Breast epithelium (tissue), 3 donors: ENCODE measurements at regions not wholly inside any gene's neighbourhood (a gene's known extent, or its start where the extent isn't known, plus 50 kb on each side); places are given as distances from the start of the nearest gene placed in this dataset.

Experiments
- POLR2A ChIP-seq: fragments of 450-650 bp; IDR thresholded peaks from one replicate; pipeline ENCODE4 v1.6.1; 2016; ENCODE audit warnings: antibody characterized with exemption, mild to moderate bottlenecking, moderate library complexity
- POLR2AphosphoS5 ChIP-seq, 3 donors: sonication (generic); formaldehyde crosslinking; IDR thresholded peaks; one replicate each; pipeline ENCODE4 v1.6.1; 2017; ENCODE audit warnings: antibody characterized with exemption in 3 of 3
- TF ChIP-seq, protein P1 (sequence below), 3 donors: fragments of 450-650 bp; IDR thresholded peaks; one replicate each; pipeline ENCODE4 v1.5.1; 2016 to 2017; ENCODE audit warnings: antibody characterized with exemption in 3 of 3, mild to moderate bottlenecking in 3 of 3, moderate library complexity in 3 of 3

DNA sequence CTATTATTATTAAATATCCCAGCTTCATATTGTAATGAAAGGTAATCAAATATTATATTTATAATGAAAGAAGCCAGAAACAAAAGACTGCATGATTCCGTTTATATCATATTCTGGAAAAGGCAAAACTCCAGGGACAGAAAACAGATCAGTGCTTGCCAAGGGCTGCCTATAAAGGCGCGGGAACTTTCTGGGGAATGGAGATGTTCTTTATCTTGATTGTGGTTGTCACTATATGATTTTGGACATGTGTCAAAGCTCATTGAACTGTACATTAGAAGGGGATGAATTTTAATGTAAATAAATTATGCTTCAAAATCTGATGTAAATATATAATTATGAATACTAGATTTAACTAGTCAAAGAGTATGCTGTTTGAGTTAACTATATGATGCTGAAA, 115.4 kb upstream of the KRAS start:
- TF ChIP-seq POLR2AphosphoS5 (IDR thresholded peaks at IDR 0.05) (no peak), POLR2A (no peak)
- TF ChIP-seq, protein P1, sequence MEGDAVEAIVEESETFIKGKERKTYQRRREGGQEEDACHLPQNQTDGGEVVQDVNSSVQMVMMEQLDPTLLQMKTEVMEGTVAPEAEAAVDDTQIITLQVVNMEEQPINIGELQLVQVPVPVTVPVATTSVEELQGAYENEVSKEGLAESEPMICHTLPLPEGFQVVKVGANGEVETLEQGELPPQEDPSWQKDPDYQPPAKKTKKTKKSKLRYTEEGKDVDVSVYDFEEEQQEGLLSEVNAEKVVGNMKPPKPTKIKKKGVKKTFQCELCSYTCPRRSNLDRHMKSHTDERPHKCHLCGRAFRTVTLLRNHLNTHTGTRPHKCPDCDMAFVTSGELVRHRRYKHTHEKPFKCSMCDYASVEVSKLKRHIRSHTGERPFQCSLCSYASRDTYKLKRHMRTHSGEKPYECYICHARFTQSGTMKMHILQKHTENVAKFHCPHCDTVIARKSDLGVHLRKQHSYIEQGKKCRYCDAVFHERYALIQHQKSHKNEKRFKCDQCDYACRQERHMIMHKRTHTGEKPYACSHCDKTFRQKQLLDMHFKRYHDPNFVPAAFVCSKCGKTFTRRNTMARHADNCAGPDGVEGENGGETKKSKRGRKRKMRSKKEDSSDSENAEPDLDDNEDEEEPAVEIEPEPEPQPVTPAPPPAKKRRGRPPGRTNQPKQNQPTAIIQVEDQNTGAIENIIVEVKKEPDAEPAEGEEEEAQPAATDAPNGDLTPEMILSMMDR (IDR thresholded peaks at IDR 0.05), result no peak
